Liver (tissue), 8 donors: ENCODE measurements at regions not wholly inside any gene's neighbourhood (a gene's known extent, or its start where the extent isn't known, plus 50 kb on each side); places are given as distances from the start of the nearest gene placed in this dataset.

Experiments
- DNase-seq: peaks from one replicate; pipeline ENCODE4 v3.0.0-alpha.2; 2017; ENCODE audit warnings: low spot score
- H3K27ac ChIP-seq, 2 donors: one replicate each; pipeline ENCODE4 v1.7.0; 2013; ENCODE audit warnings: inconsistent platforms in 2 of 2, low read length in 2 of 2, control low read depth in 1 of 2, low read depth in 1 of 2, mild to moderate bottlenecking in 1 of 2
- H3K27me3 ChIP-seq, 4 donors: one replicate each; pipeline versions ENCODE4 v1.6.1 to v1.7.0; 2013; ENCODE audit warnings: low read length in 3 of 4, inconsistent platforms in 1 of 4, mild to moderate bottlenecking in 1 of 4, moderate library complexity in 1 of 4; ENCODE audit not compliant: control insufficient read depth in 4 of 4, insufficient read depth in 4 of 4
- H3K36me3 ChIP-seq, 4 donors: one replicate each; pipeline versions ENCODE4 v1.6.1 to v1.7.0; 2013; ENCODE audit warnings: low read length in 3 of 4, mild to moderate bottlenecking in 3 of 4, low read depth in 1 of 4, moderate library complexity in 1 of 4; ENCODE audit not compliant: control insufficient read depth in 4 of 4, insufficient read depth in 3 of 4
- H3K4me1 ChIP-seq, 4 donors: one replicate each; pipeline versions ENCODE4 v1.6.1 to v1.7.0; 2013; ENCODE audit warnings: low read length in 3 of 4, mild to moderate bottlenecking in 3 of 4, moderate library complexity in 1 of 4; ENCODE audit not compliant: control insufficient read depth in 4 of 4, insufficient read depth in 4 of 4
- H3K4me3 ChIP-seq, 3 donors: one replicate each; pipeline versions ENCODE4 v1.6.1 to v1.7.0; 2013; ENCODE audit warnings: low read length in 3 of 3, control low read depth in 1 of 3, low read depth in 1 of 3, mild to moderate bottlenecking in 1 of 3
- H3K9ac ChIP-seq, 2 donors: one replicate each; pipeline ENCODE4 v1.7.0; 2013; ENCODE audit warnings: low read length in 2 of 2, mild to moderate bottlenecking in 2 of 2, moderate library complexity in 2 of 2, control low read depth in 1 of 2, low read depth in 1 of 2
- H3K9me3 ChIP-seq, 4 donors: one replicate each; pipeline versions ENCODE4 v1.6.1 to v1.7.0; 2013; ENCODE audit warnings: low read length in 3 of 4; ENCODE audit not compliant: control insufficient read depth in 4 of 4
- ATF3 ChIP-seq: IDR thresholded peaks from 2 replicates; pipeline ENCODE4 v1.6.1; 2016; ENCODE audit warnings: antibody characterized with exemption
- CTCF ChIP-seq: fragments of 150-350 bp; IDR thresholded peaks from 2 replicates; pipeline ENCODE4 v1.5.1; 2017; ENCODE audit warnings: improper control_type of control experiment, low read depth, low read length; ENCODE audit not compliant: missing input control
- EGR1 ChIP-seq, 2 donors: IDR thresholded peaks; 2 replicates each; pipeline ENCODE4 v1.6.1; 2016 to 2018; ENCODE audit warnings: antibody characterized with exemption in 2 of 2, low read depth in 2 of 2
- FOXA1 ChIP-seq: IDR thresholded peaks from 2 replicates; pipeline ENCODE4 v1.6.1; 2016; ENCODE audit warnings: antibody characterized with exemption
- FOXA2 ChIP-seq: IDR thresholded peaks from 2 replicates; pipeline ENCODE4 v1.6.1; 2016; ENCODE audit warnings: antibody characterized with exemption
- GABPA ChIP-seq, 2 donors: IDR thresholded peaks in 1 of 2; conservative IDR thresholded peaks in 1 of 2; 2 replicates each; pipeline ENCODE4 v1.6.1; 2016; ENCODE audit warnings: antibody characterized with exemption in 2 of 2, mild to moderate bottlenecking in 1 of 2, moderate library complexity in 1 of 2
- HNF4A ChIP-seq, 2 donors: conservative IDR thresholded peaks; 2 replicates each; pipeline ENCODE4 v1.6.1; 2016; ENCODE audit warnings: antibody characterized with exemption in 2 of 2, mild to moderate bottlenecking in 2 of 2
- HNF4G ChIP-seq: IDR thresholded peaks from 2 replicates; pipeline ENCODE4 v1.6.1; 2016; ENCODE audit warnings: antibody characterized with exemption
- JUND ChIP-seq, 2 donors: IDR thresholded peaks; 2 replicates each; pipeline ENCODE4 v1.6.1; 2016; ENCODE audit warnings: antibody characterized with exemption in 2 of 2
- MAX ChIP-seq: IDR thresholded peaks from 2 replicates; pipeline ENCODE4 v1.6.1; 2016; ENCODE audit warnings: antibody characterized with exemption
- NR2F2 ChIP-seq: IDR thresholded peaks from 2 replicates; pipeline ENCODE4 v1.6.1; 2016; ENCODE audit warnings: antibody characterized with exemption
- RAD21 ChIP-seq, 2 donors: IDR thresholded peaks; 2 replicates each; pipeline ENCODE4 v1.6.1; 2016; ENCODE audit warnings: antibody characterized with exemption in 2 of 2, mild to moderate bottlenecking in 2 of 2
- REST ChIP-seq: IDR thresholded peaks from 2 replicates; pipeline ENCODE4 v1.6.1; 2016; ENCODE audit warnings: antibody characterized with exemption, mild to moderate bottlenecking
- RXRA ChIP-seq, 2 donors: IDR thresholded peaks; 2 replicates each; pipeline ENCODE4 v1.6.1; 2017 to 2018; ENCODE audit warnings: antibody characterized with exemption in 2 of 2, mild to moderate bottlenecking in 1 of 2
- SP1 ChIP-seq: IDR thresholded peaks from 2 replicates; pipeline ENCODE4 v1.6.1; 2018; ENCODE audit warnings: antibody characterized with exemption, mild to moderate bottlenecking
- TAF1 ChIP-seq: conservative IDR thresholded peaks from 2 replicates; pipeline ENCODE4 v1.6.1; 2016; ENCODE audit warnings: antibody characterized with exemption, mild to moderate bottlenecking
- YY1 ChIP-seq: IDR thresholded peaks from 2 replicates; pipeline ENCODE4 v1.6.1; 2016; ENCODE audit warnings: antibody characterized with exemption, mild to moderate bottlenecking
- ZBTB33 ChIP-seq: IDR thresholded peaks from 2 replicates; pipeline ENCODE4 v1.6.1; 2016; ENCODE audit warnings: antibody characterized with exemption
- WGBS: extraction: QIAGEN DNeasy Blood & Tissue Kit; methylation state at CpG from one replicate; pipeline ENCODE4 v1.1.7; 2013; 5-methylcytosine and 5-hydroxymethylcytosine counted together
- donor health status: healthy.
- donor health status: healthy.
- donor health status: healthy.
- donor health status: healthy.
- donor health status: healthy.

GRCh38 chr13:112236539-112237197, 139.5 kb upstream of the SPACA7 start:
- H3K9me3 ChIP-seq = no peaks in the 10 kb centered on the region
- H3K27ac ChIP-seq = peak overlapping the region; percentile 91 to 93
- no peaks in the 10 kb centered on the region for H3K36me3 ChIP-seq
- no peaks in the 10 kb centered on the region for H3K27me3 ChIP-seq
- H3K4me1 ChIP-seq = peaks cover 2 to 22% (median 13%) of the 10 kb centered on the region in 4 donors
- H3K4me3 ChIP-seq = no peak overlapping the region
- TF ChIP-seq HNF4G (no peak), RXRA (IDR thresholded peaks at IDR 0.05) (peak; percentile 19 to 78), EGR1 (IDR thresholded peaks at IDR 0.05; ENCODE audit: low read depth in 2 of 2) (peak in 1 of 2 donors; percentile 60), YY1 (peak; percentile 91), TAF1 (no peak), FOXA2 (peak; percentile 45), ZBTB33 (peak; percentile 62), CTCF (no peak), RAD21 (IDR thresholded peaks at IDR 0.05) (peak; percentile 40 to 51), ATF3 (peak; percentile 15), FOXA1 (peak; percentile 5), GABPA (IDR thresholded peaks at IDR 0.05 in 1 of 2, conservative IDR thresholded peaks at IDR 0.05 in 1 of 2) (no peak), HNF4A (conservative IDR thresholded peaks at IDR 0.05) (peak; percentile 75 to 89), JUND (IDR thresholded peaks at IDR 0.05) (peak; percentile 19 to 75), REST (peak; percentile 82), SP1 (peak; percentile 65), NR2F2 (no peak), MAX (peak; percentile 46)
- H3K9ac ChIP-seq = peak overlapping the region; percentile 36 to 55
- WGBS = 37% methylated on average over 11 of the region's 11 CpGs
- no peak for DNase-seq
